Keratinocyte (primary cell): ENCODE measurements at regions not wholly inside any gene's neighbourhood (a gene's known extent, or its start where the extent isn't known, plus 50 kb on each side); places are given as distances from the start of the nearest gene placed in this dataset.

Source experiments
- DNase-seq: peaks from one replicate; pipeline ENCODE4 v3.0.0-alpha.2; 2011; ENCODE audit warnings: low read depth, missing footprints, low spot score
- FAIRE-seq: peaks from 2 replicates; lab custom pipeline; 2011; peaks lifted over from hg19 to GRCh38; lab: Jason Lieb, UNC
- H2AFZ ChIP-seq: 2 replicates; pipeline ENCODE4 v1.6.0; 2012; ENCODE audit warnings: low read length, control low read depth, inconsistent platforms; ENCODE audit not compliant: control insufficient read depth
- H3K27ac ChIP-seq: 2 replicates; pipeline ENCODE4 v1.5.1; 2011; ENCODE audit warnings: low read length; ENCODE audit not compliant: control insufficient read depth, insufficient read depth
- H3K27me3 ChIP-seq: 3 replicates; pipeline ENCODE4 v1.6.0; 2011; ENCODE audit warnings: low read length; ENCODE audit not compliant: control insufficient read depth, insufficient read depth; ENCODE audit errors: extremely low read depth
- H3K36me3 ChIP-seq, 2 experiments: 2 replicates in 1 of 2; 3 replicates in 1 of 2; pipeline ENCODE4 v1.5.1; 2011; ENCODE audit warnings: low read length in 2 of 2, mild to moderate bottlenecking in 1 of 2; ENCODE audit not compliant: control insufficient read depth in 2 of 2, insufficient read depth in 2 of 2; ENCODE audit errors: extremely low read depth in 1 of 2
- H3K4me1 ChIP-seq: 3 replicates; pipeline ENCODE4 v1.5.1; 2011; ENCODE audit warnings: low read length; ENCODE audit not compliant: control insufficient read depth, insufficient read depth; ENCODE audit errors: extremely low read depth
- H3K4me2 ChIP-seq: 3 replicates; pipeline ENCODE4 v1.6.0; 2011; ENCODE audit warnings: low read depth, low read length; ENCODE audit not compliant: control insufficient read depth, insufficient read depth; ENCODE audit errors: extremely low read depth
- H3K4me3 ChIP-seq, 3 experiments: fragments of 200-600 bp in 1 of 3; sonication (generic) in 1 of 3; 2 replicates in 2 of 3; 3 replicates in 1 of 3; pipeline ENCODE4 v1.5.1; 2011 to 2016; ENCODE audit warnings: low read length in 3 of 3, mild to moderate bottlenecking in 3 of 3, control low read depth in 2 of 3, inconsistent platforms in 1 of 3, low read depth in 1 of 3, mixed read lengths in 1 of 3, mixed run types in 1 of 3, moderate library complexity in 1 of 3; ENCODE audit not compliant: control insufficient read depth in 2 of 3, insufficient read depth in 2 of 3; ENCODE audit errors: extremely low read depth in 1 of 3
- H3K79me2 ChIP-seq: 2 replicates; pipeline ENCODE4 v1.6.0; 2012; ENCODE audit warnings: low read length; ENCODE audit not compliant: control insufficient read depth, insufficient read depth
- H3K9ac ChIP-seq: 3 replicates; pipeline ENCODE4 v1.6.0; 2011; ENCODE audit warnings: low read length; ENCODE audit not compliant: control insufficient read depth, insufficient read depth; ENCODE audit errors: extremely low read depth
- H3K9me1 ChIP-seq: 3 replicates; pipeline ENCODE4 v1.6.0; 2011; ENCODE audit warnings: low read length; ENCODE audit not compliant: control insufficient read depth, insufficient read depth; ENCODE audit errors: extremely low read depth
- H3K9me3 ChIP-seq: 2 replicates; pipeline ENCODE4 v1.5.1; 2012; ENCODE audit warnings: low read depth, low read length; ENCODE audit not compliant: control insufficient read depth
- H4K20me1 ChIP-seq: 3 replicates; pipeline ENCODE4 v1.6.0; 2011; ENCODE audit warnings: low read length; ENCODE audit not compliant: control insufficient read depth, insufficient read depth; ENCODE audit errors: extremely low read depth
- CTCF ChIP-seq, 3 experiments: IDR thresholded peaks in 1 of 3; conservative IDR thresholded peaks in 1 of 3; optimal IDR thresholded peaks in 1 of 3; 2 replicates in 2 of 3; 3 replicates in 1 of 3; pipeline versions ENCODE3 to v1.5.1; 2011; ENCODE audit warnings: low read length in 3 of 3, mild to moderate bottlenecking in 3 of 3, moderate library complexity in 2 of 3, control low read depth in 1 of 3, inconsistent platforms in 1 of 3; ENCODE audit not compliant: insufficient read depth in 2 of 3; ENCODE audit errors: extremely low read depth in 1 of 3
- EZH2 ChIP-seq: IDR thresholded peaks from one replicate; pipeline ENCODE4 v1.6.1; 2012; ENCODE audit warnings: inconsistent platforms, mild to moderate bottlenecking, low read length, moderate library complexity
- dilution Hi-C: fragments of 300-500 bp; cut with MboI; formaldehyde crosslinking; loops from one replicate; pipeline ENCODE4 v1.7.0; 2020; ENCODE audit warnings: low sequenced_read_pairs; ENCODE audit not compliant: extremely low pct_ligation_motif_present

GRCh38 chr4:152109531-152110509 lies 349.0 kb upstream of the GATB start:
- Histone ChIP-seq H3K4me2 (no peak overlapping the region), H4K20me1 (no peaks in the 10 kb centered on the region), H3K36me3 (no peaks in the 10 kb centered on the region), H3K79me2 (no peaks in the 10 kb centered on the region), H3K4me3 (no peak overlapping the region), H2AFZ (no peak overlapping the region), H3K9ac (no peak overlapping the region), H3K4me1 (peaks cover 12% of the 10 kb centered on the region), H3K9me3 (no peaks in the 10 kb centered on the region), H3K27me3 (no peaks in the 10 kb centered on the region), H3K27ac (no peak overlapping the region), H3K9me1 (no peaks in the 10 kb centered on the region)
- TF ChIP-seq CTCF (optimal IDR thresholded peaks at IDR 0.05 in 1 of 3, IDR thresholded peaks at IDR 0.05 in 1 of 3, conservative IDR thresholded peaks at IDR 0.05 in 1 of 3; ENCODE audit: extremely low read depth in 1 of 3, insufficient read depth in 2 of 3, low read length in 3 of 3) (no peak), EZH2 (no peak)
- dilution Hi-C loops: no loop called here
- DNase-seq (no peak), FAIRE-seq (no peak)

GRCh38 chr4:152107736-152108500 lies 347.1 kb upstream of the GATB start:
- dilution Hi-C loops: no loop called here
- no peaks in the 10 kb centered on the region for H4K20me1 ChIP-seq
- H3K4me3 ChIP-seq: no peak overlapping the region
- no peak overlapping the region for H2AFZ ChIP-seq
- no peaks in the 10 kb centered on the region for H3K36me3 ChIP-seq
- no peaks in the 10 kb centered on the region for H3K9me1 ChIP-seq
- no peak for FAIRE-seq
- H3K27ac ChIP-seq: no peak overlapping the region
- no peaks in the 10 kb centered on the region for H3K9me3 ChIP-seq
- H3K9ac ChIP-seq: no peak overlapping the region
- H3K4me2 ChIP-seq: no peak overlapping the region
- TF ChIP-seq CTCF (optimal IDR thresholded peaks at IDR 0.05 in 1 of 3, IDR thresholded peaks at IDR 0.05 in 1 of 3, conservative IDR thresholded peaks at IDR 0.05 in 1 of 3; ENCODE audit: extremely low read depth in 1 of 3, insufficient read depth in 2 of 3, low read length in 3 of 3) (no peak), EZH2 (no peak)
- H3K27me3 ChIP-seq: no peaks in the 10 kb centered on the region
- no peaks in the 10 kb centered on the region for H3K79me2 ChIP-seq
- no peak for DNase-seq
- H3K4me1 ChIP-seq: peaks cover 13% of the 10 kb centered on the region
